GM13976 (cell line): ENCODE measurements at regions not wholly inside any gene's neighbourhood (a gene's known extent, or its start where the extent isn't known, plus 50 kb on each side); places are given as distances from the start of the nearest gene placed in this dataset.
"Not testable (repeated sequence)": the region's sequence is repeated elsewhere in the genome, so short reads cannot be mapped to it uniquely, and the experiment has no call there.

ENCODE experiments used
- DNase-seq: peaks from one replicate; pipeline ENCODE4 v3.0.0; 2012; ENCODE audit warnings: low spot score
- in situ Hi-C: fragments of 300-500 bp; cut with MboI; formaldehyde crosslinking; loops from one replicate; pipeline ENCODE4 v1.12.0; 2022; ENCODE audit warnings: low sequenced_read_pairs, mixed read lengths, inconsistent platforms; ENCODE audit not compliant: unreplicated experiment
- TF ChIP-seq, protein P1 (sequence below): IDR thresholded peaks from 2 replicates; pipeline ENCODE4 v1.5.1; 2012; ENCODE audit warnings: borderline replicate concordance, mild to moderate bottlenecking; ENCODE audit not compliant: insufficient read depth; ENCODE audit errors: extremely low read depth, missing control alignments, control extremely low read depth

DNA sequence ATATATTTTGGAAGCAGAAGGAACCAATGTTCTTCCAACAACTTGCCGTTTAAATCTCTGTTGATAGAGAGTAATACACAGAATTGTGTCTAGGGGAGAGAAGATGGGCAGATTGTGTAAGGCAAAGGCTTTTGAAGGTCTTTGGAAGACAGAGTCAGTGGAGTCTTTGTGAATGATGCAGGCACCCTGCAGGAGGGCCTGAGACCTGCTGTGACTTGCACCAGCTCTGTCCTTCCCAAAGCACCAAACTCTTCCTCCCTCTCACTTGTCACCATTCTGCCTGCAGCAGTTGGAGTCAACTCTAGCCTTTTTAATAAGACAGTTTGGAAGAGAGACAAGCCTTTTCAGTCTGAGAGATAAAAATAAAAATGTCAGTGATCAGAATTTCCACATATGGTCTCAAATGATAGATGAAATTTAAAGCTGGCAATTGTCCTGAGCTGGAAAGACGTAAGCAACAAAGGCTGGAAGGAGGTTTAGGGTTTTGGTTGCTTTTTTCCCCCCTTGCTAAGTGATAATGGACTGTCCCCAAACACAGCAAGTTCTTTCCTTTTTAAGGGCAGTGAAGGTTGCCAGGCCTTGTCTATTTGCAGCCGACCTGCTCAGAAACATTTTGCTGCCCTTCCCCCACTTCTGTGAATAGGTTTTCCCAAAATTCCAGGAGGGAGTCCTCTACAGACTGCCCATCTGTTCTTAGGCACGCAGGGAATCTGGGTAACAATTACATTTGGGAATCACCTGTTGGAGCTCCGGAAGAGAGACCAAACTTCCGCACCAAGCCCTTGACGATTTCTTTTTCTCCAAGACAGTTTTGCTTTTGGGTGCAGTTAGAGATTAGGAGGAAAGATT is 103.0 kb upstream of the NTF3 start:
- no peak for DNase-seq
- in situ Hi-C loops: no loop called here

DNA sequence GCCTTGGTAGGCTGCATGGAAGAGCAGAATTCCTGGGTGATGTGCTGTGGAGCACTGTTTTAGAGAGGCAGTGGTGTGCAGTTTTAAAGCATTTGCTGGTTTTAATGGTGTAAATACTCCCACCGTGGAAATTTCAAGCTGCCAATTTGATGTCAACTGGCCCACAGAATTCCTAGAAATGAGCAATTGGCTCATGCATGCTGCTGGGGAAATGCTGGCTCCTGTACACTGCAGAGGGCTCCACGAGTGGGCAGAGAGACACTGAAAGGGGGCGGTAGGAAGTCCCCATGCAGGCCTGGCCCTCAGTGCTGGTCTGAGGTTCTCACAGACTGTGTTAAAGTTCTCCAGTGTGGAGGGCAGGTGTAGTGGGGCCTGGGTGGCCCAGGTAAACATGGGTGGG is 99.4 kb upstream of the NTF3 start:
- TF ChIP-seq, protein P1, sequence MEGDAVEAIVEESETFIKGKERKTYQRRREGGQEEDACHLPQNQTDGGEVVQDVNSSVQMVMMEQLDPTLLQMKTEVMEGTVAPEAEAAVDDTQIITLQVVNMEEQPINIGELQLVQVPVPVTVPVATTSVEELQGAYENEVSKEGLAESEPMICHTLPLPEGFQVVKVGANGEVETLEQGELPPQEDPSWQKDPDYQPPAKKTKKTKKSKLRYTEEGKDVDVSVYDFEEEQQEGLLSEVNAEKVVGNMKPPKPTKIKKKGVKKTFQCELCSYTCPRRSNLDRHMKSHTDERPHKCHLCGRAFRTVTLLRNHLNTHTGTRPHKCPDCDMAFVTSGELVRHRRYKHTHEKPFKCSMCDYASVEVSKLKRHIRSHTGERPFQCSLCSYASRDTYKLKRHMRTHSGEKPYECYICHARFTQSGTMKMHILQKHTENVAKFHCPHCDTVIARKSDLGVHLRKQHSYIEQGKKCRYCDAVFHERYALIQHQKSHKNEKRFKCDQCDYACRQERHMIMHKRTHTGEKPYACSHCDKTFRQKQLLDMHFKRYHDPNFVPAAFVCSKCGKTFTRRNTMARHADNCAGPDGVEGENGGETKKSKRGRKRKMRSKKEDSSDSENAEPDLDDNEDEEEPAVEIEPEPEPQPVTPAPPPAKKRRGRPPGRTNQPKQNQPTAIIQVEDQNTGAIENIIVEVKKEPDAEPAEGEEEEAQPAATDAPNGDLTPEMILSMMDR: no peak
- no peak for DNase-seq
- in situ Hi-C loops: no loop called here

More for the DNA sequence above, 103.0 kb upstream of the NTF3 start:
- TF ChIP-seq, protein P1: no peak

DNA sequence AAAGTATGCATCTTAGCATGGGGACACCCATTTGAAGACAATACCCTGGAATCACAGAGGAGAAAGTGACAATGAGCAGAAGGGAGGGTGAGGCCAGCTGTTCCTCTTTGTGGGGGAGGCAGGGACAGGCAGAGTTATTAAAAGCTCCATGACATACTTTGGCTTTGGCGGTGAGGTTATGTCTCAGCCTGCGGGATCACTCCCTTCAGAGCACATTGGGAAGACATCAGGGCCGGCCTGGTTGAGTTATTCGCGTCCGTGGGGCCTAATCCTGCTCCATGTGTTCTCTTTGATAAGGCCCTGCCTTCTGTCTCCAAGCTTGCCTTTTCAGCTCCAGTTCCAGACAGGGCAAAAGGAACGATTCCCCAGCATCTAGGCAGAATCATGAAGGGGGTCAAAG is 98.8 kb upstream of the NTF3 start:
- DNase-seq: no peak
- in situ Hi-C loops: no loop called here
- TF ChIP-seq, protein P1: no peak

DNA sequence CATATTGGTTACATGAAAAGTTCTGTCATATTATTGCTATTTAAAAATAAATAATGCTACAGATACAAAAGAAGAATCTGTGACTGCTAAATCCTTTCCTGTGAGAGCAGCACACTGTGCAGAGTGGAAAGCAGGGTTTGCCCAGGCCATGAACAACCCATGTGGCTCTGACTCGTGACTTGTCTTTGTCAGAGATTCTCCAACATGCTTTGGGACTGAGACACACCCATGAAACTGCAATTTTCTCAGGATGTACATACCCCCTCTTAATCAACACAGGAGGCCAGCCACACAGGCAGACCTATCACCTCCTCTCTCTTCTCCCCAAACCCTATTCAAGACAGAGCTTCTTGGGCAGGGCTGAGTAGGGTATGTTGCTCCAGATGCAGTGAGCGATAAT is 96.8 kb upstream of the NTF3 start:
- no peak for DNase-seq
- TF ChIP-seq, protein P1: no peak
- in situ Hi-C loops: no loop called here

DNA sequence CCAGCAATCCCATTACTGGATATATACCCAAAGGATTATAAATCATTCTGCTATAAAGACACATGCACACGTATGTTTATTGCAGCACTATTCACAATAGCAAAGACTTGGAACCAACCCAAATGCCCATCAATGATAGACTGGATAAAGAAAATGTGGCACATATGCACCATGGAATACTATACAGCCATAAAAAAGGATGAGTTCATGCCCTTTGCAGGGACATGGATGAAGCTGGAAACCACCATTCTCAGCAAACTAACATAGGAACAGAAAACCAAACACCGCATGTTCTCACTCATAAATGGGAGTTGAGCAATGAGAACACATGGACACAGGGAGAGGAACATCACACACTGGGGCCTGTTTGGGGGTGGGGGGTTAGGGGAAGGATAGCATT is 90.8 kb upstream of the NTF3 start:
- in situ Hi-C loops, DNase-seq: not testable (repeated sequence)

DNA sequence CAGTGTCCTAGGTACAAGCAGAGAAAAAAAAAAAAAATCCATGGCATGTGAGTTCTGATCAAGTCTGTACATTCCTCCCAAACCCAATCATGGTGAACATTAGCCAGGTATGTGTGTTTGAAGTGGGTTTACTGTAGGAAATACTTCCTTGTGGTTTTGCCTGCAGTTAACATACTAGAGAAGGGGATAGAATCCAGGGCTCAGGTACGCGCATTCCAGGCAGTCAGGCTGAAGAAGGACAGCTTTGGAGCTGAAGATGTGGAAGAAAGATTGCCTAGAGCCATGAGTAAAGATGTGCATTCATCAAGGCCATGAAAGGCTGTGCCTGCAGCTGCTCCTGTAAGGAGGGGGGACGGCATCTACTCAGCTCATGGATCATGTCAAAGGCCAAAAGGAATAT is 88.2 kb upstream of the NTF3 start:
- in situ Hi-C loops: no loop called here
- TF ChIP-seq, protein P1: no peak
- DNase-seq: no peak

DNA sequence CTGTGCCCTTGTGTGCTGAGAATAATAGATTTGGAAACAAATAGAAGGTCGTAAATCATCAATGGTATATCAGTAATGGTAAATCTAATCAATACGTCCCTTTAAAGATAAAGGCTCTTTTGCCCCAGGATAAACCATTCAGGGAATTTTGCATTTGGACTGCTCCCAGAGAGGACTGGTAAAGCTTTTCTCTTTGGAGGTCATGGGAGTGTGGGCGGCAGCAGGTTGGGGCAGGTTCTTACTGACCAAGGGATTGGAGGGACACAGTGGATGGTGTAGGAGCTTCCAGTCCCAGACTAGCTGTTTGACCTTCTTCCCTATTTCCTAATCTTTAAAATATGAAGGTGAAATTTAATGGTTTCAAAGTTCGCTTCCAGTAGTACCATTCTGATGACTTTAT is 87.8 kb upstream of the NTF3 start:
- in situ Hi-C loops: no loop called here
- TF ChIP-seq, protein P1: no peak
- no peak for DNase-seq
